Heart right ventricle (tissue), 16 donors: ENCODE measurements at regions not wholly inside any gene's neighbourhood (a gene's known extent, or its start where the extent isn't known, plus 50 kb on each side); places are given as distances from the start of the nearest gene placed in this dataset.

Source experiments
- ATAC-seq, 8 donors: fragments of 200-7000 bp; cut with Tn5 transposase; one replicate each; pipeline ENCODE4 v1.9.1; 2020; ENCODE audit warnings: mild to moderate bottlenecking in 8 of 8, moderate library complexity in 8 of 8, moderate number of reproducible peaks in 1 of 8
- DNase-seq, 2 donors: peaks; one replicate each; pipeline ENCODE4 v3.0.0-alpha.2; 2020
- H3K27ac ChIP-seq, 10 donors: fragments of 200-600 bp; sonication (generic) in 2 of 10; one replicate each; pipeline versions ENCODE4 v1.5.0 to v1.8.0; 2020 to 2022; ENCODE audit warnings: mild to moderate bottlenecking in 3 of 10
- H3K27me3 ChIP-seq, 7 donors: fragments of 200-600 bp; one replicate each; pipeline ENCODE4 v1.8.0; 2021 to 2022; ENCODE audit warnings: mild to moderate bottlenecking in 2 of 7
- H3K36me3 ChIP-seq, 9 donors: fragments of 200-600 bp; sonication (generic) in 1 of 9; one replicate each; pipeline versions ENCODE4 v1.5.0 to v1.8.0; 2020 to 2022; ENCODE audit warnings: mild to moderate bottlenecking in 2 of 9
- H3K4me1 ChIP-seq, 9 donors: fragments of 200-600 bp; sonication (generic) in 1 of 9; one replicate each; pipeline versions ENCODE4 v1.5.0 to v1.8.0; 2020 to 2022; ENCODE audit warnings: mild to moderate bottlenecking in 4 of 9
- H3K4me3 ChIP-seq, 10 donors: fragments of 200-600 bp; sonication (generic) in 2 of 10; one replicate each; pipeline versions ENCODE4 v1.5.0 to v1.8.0; 2020 to 2022; ENCODE audit warnings: mild to moderate bottlenecking in 7 of 10, moderate library complexity in 2 of 10
- H3K9me3 ChIP-seq, 11 donors: fragments of 200-600 bp in 10 of 11; sonication (generic) in 2 of 11; one replicate each; pipeline versions ENCODE4 v1.5.0 to v1.8.0; 2013 to 2022; ENCODE audit warnings: mild to moderate bottlenecking in 2 of 11, control low read depth in 1 of 11, moderate library complexity in 1 of 11
- CTCF ChIP-seq, 9 donors: fragments of 200-600 bp; sonication (generic) in 2 of 9; IDR thresholded peaks; one replicate each; pipeline versions ENCODE4 v1.5.0 to v1.8.0; 2021 to 2022; ENCODE audit warnings: antibody characterized with exemption in 9 of 9, mild to moderate bottlenecking in 5 of 9, moderate library complexity in 1 of 9
- WGBS, 2 donors: extraction: QIAGEN DNeasy Blood & Tissue Kit; methylation state at CpG; one replicate each; pipeline ENCODE4 v1.1.7; 2013; ENCODE audit warnings: inconsistent platforms in 1 of 2; 5-methylcytosine and 5-hydroxymethylcytosine counted together
- intact Hi-C, 10 donors: fragments of 100-400 bp; cut with DNase I; formaldehyde crosslinking; loops; one replicate each; pipeline versions ENCODE4 v1.11.1 to v1.14.2; 2022
- donor health status: Arrhythmogenic right ventricular cardiomyopathy.
- donor health status: ischemic (EF 13 %, LVEDD 7.1; RV severe dilation, severe dysfunction).
- donor health status: healthy with polysubstance abuse.
- donor health status: DM: no; HTN: yes; CAD: no.
- donor health status: DM: no; HTN: no; CAD: no.
- donor health status: ischemic (EF 25% LVEDD 6.9; RV normal size, moderate dysfunction).
- donor health status: ischemic (EF 25% LVEDD 5.7; RV mildly dilated, moderate dysfunction).
- donor health status: healthy.
- donor health status: DM: yes; HTN: yes; CAD: no.
- donor health status: Ischemic cardiomyopathy.
- donor health status: ischemic (EF 35%, LVEDD 5.7; RV mildly dilated, moderate dysfunction).
- donor health status: nonischemic (EF 11% LVEDD 7.7; RV severe dilation, severe dysfunction).
- donor health status: DM: yes; HTN: yes; CAD: no.
- donor health status: PGD.
- donor health status: ischemic (EF 29% LVEDD 5.4; RV normal size, mild dysfunction).
- donor health status: nonischemic (EF 23%, LVEDD 6.1; RV moderate dilation, normal function).

- no peak for ATAC-seq
- 84 to 97% methylated on average over 2 of the region's 2 CpGs for WGBS, 2 donors
- intact Hi-C loops: no loop called here
Measured at GRCh38 chr1:98276514-98276913, 355.7 kb upstream of the DPYD start.

GRCh38 chr1:98268316-98268715, 347.5 kb upstream of the DPYD start:
- H3K27ac ChIP-seq: no peak overlapping the region
- no peaks in the 10 kb centered on the region for H3K4me1 ChIP-seq
- H3K9me3 ChIP-seq: peaks cover 0 to 4% (median 0%) of the 10 kb centered on the region in 11 donors
- intact Hi-C loops: loop anchor here in 1 of 10 donors (2.0 kb wide), 1 partner anchor 22 kb away; no protein-coding TSS in a partner anchor
- WGBS, 2 donors: 46 to 50% methylated on average over 3 of the region's 3 CpGs
- no peaks in the 10 kb centered on the region for H3K36me3 ChIP-seq
- no peak overlapping the region for H3K4me3 ChIP-seq
- ATAC-seq (no peak), DNase-seq (no peak)
- no peak for TF ChIP-seq CTCF (IDR thresholded peaks at IDR 0.05)
- H3K27me3 ChIP-seq: no peaks in the 10 kb centered on the region

More at GRCh38 chr1:98276514-98276913, 355.7 kb upstream of the DPYD start:
- Histone ChIP-seq H3K27ac (no peak overlapping the region), H3K4me1 (no peaks in the 10 kb centered on the region), H3K4me3 (no peak overlapping the region), H3K36me3 (no peaks in the 10 kb centered on the region), H3K9me3 (peaks cover 0 to 4% (median 0%) of the 10 kb centered on the region in 11 donors), H3K27me3 (no peaks in the 10 kb centered on the region)
- no peak for TF ChIP-seq CTCF (IDR thresholded peaks at IDR 0.05)
- DNase-seq: no peak

- H3K36me3 ChIP-seq: no peaks in the 10 kb centered on the region
- WGBS, 2 donors: 81 to 88% methylated on average over 3 of the region's 3 CpGs
- intact Hi-C loops: no loop called here
- DNase-seq: no peak
- H3K9me3 ChIP-seq: peaks cover 0 to 3% (median 0%) of the 10 kb centered on the region in 11 donors
- no peak overlapping the region for H3K27ac ChIP-seq
- TF ChIP-seq CTCF (IDR thresholded peaks at IDR 0.05): no peak
- no peaks in the 10 kb centered on the region for H3K27me3 ChIP-seq
- H3K4me1 ChIP-seq: no peaks in the 10 kb centered on the region
- H3K4me3 ChIP-seq: no peak overlapping the region
- ATAC-seq: no peak
Measured at GRCh38 chr1:98267423-98267822, 346.6 kb upstream of the DPYD start.

- DNase-seq: no peak
- Histone ChIP-seq H3K27ac (no peak overlapping the region), H3K4me3 (no peak overlapping the region), H3K36me3 (no peaks in the 10 kb centered on the region), H3K4me1 (no peaks in the 10 kb centered on the region), H3K9me3 (no peaks in the 10 kb centered on the region), H3K27me3 (no peaks in the 10 kb centered on the region)
- no peak for TF ChIP-seq CTCF (IDR thresholded peaks at IDR 0.05)
- 89 to 95% methylated on average over 5 of the region's 5 CpGs for WGBS, 2 donors
- intact Hi-C loops: no loop called here
- ATAC-seq: no peak
Measured at GRCh38 chr1:98264727-98265126, 343.9 kb upstream of the DPYD start.
